ENCODE measurements at regions not wholly inside any gene's neighbourhood (a gene's known extent, or its start where the extent isn't known, plus 50 kb on each side); places are given as distances from the start of the nearest gene placed in this dataset.

DNA sequence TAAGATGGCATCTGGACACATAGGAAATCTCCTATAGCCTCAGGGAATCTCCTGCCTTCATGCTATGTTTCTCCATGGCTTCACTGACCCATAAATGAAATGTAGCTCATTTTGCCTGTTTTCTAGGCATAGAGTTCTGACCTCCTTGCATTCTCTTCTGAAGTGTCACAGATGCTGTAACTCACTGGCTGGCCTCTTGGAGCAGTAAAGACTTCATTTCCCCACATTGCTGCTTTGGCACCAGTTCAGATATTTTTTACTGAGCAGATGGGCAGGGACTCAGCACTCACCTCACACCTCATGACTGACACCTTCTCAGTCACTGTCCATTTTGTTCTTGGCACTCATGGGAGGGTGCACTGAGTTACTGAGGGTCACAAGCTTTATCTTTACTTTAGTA, 286.7 kb upstream of the TGFBR2 start:
- TF ChIP-seq, protein P1, sequence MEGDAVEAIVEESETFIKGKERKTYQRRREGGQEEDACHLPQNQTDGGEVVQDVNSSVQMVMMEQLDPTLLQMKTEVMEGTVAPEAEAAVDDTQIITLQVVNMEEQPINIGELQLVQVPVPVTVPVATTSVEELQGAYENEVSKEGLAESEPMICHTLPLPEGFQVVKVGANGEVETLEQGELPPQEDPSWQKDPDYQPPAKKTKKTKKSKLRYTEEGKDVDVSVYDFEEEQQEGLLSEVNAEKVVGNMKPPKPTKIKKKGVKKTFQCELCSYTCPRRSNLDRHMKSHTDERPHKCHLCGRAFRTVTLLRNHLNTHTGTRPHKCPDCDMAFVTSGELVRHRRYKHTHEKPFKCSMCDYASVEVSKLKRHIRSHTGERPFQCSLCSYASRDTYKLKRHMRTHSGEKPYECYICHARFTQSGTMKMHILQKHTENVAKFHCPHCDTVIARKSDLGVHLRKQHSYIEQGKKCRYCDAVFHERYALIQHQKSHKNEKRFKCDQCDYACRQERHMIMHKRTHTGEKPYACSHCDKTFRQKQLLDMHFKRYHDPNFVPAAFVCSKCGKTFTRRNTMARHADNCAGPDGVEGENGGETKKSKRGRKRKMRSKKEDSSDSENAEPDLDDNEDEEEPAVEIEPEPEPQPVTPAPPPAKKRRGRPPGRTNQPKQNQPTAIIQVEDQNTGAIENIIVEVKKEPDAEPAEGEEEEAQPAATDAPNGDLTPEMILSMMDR (IDR thresholded peaks at IDR 0.05) = peak in 1 of 3 donors; percentile 34
- TF ChIP-seq POLR2A (IDR thresholded peaks at IDR 0.05) (no peak), EP300 (IDR thresholded peaks at IDR 0.05) (no peak)
